BLaER1 (cell line): ENCODE measurements at regions not wholly inside any gene's neighbourhood (a gene's known extent, or its start where the extent isn't known, plus 50 kb on each side); places are given as distances from the start of the nearest gene placed in this dataset.

Experiments used
- H3K27ac ChIP-seq: shearing (Covaris generic); formaldehyde crosslinking; 2 replicates; pipeline ENCODE4 v1.8.1; 2022
- H3K27me3 ChIP-seq: shearing (Covaris generic); formaldehyde crosslinking; 2 replicates; pipeline ENCODE4 v1.8.1; 2022
- H3K36me3 ChIP-seq: shearing (Covaris generic); formaldehyde crosslinking; 2 replicates; pipeline ENCODE4 v1.8.1; 2022
- H3K4me1 ChIP-seq: shearing (Covaris generic); formaldehyde crosslinking; 2 replicates; pipeline ENCODE4 v1.8.1; 2022
- H3K4me2 ChIP-seq: shearing (Covaris generic); formaldehyde crosslinking; 2 replicates; pipeline ENCODE4 v1.8.1; 2022
- H3K4me3 ChIP-seq: shearing (Covaris generic); formaldehyde crosslinking; 2 replicates; pipeline ENCODE4 v1.8.1; 2022
- H3K9ac ChIP-seq: shearing (Covaris generic); formaldehyde crosslinking; 2 replicates; pipeline ENCODE4 v1.8.1; 2022
- H3K9me3 ChIP-seq: shearing (Covaris generic); formaldehyde crosslinking; 2 replicates; pipeline ENCODE4 v1.8.1; 2022
- H4K20me1 ChIP-seq: shearing (Covaris generic); formaldehyde crosslinking; 2 replicates; pipeline ENCODE4 v1.8.1; 2022
- Cebpa-rat ChIP-seq: shearing (Covaris generic); IDR thresholded peaks from 2 replicates; pipeline ENCODE4 v1.8.1; 2022

GRCh38 chr3:115251509-115251908 is 104.4 kb upstream of the ZBTB20 start:
- TF ChIP-seq Cebpa-rat: no peak
- Histone ChIP-seq H3K27ac (no peak overlapping the region), H3K4me2 (no peak overlapping the region)

GRCh38 chr3:115252679-115253078 is 105.6 kb upstream of the ZBTB20 start:
- no peak for TF ChIP-seq Cebpa-rat
- Histone ChIP-seq H3K9ac (no peak overlapping the region), H4K20me1 (no peaks in the 10 kb centered on the region), H3K27me3 (no peaks in the 10 kb centered on the region), H3K4me1 (peaks cover 16% of the 10 kb centered on the region), H3K9me3 (peaks cover 13% of the 10 kb centered on the region), H3K4me2 (no peak overlapping the region), H3K4me3 (no peak overlapping the region), H3K36me3 (no peaks in the 10 kb centered on the region), H3K27ac (no peak overlapping the region)

More at GRCh38 chr3:115251509-115251908, 104.4 kb upstream of the ZBTB20 start:
- H3K4me3 ChIP-seq: no peak overlapping the region
- no peaks in the 10 kb centered on the region for H4K20me1 ChIP-seq
- no peaks in the 10 kb centered on the region for H3K36me3 ChIP-seq
- H3K27me3 ChIP-seq: no peaks in the 10 kb centered on the region
- H3K9me3 ChIP-seq: peaks cover 9% of the 10 kb centered on the region
- peaks cover 16% of the 10 kb centered on the region for H3K4me1 ChIP-seq
- H3K9ac ChIP-seq: no peak overlapping the region

GRCh38 chr3:115254492-115255196 is 107.6 kb upstream of the ZBTB20 start:
- TF ChIP-seq Cebpa-rat: no peak

GRCh38 chr3:115255197-115255585 is 108.1 kb upstream of the ZBTB20 start:
- no peaks in the 10 kb centered on the region for H3K27me3 ChIP-seq
- peak overlapping the region; percentile 69 for H3K27ac ChIP-seq
- H3K4me3 ChIP-seq: peak overlapping the region; percentile 67
- H4K20me1 ChIP-seq: no peaks in the 10 kb centered on the region
- no peak overlapping the region for H3K9ac ChIP-seq
- H3K36me3 ChIP-seq: no peaks in the 10 kb centered on the region
- H3K9me3 ChIP-seq: peaks cover 13% of the 10 kb centered on the region
- H3K4me2 ChIP-seq: peak overlapping the region; percentile 88
- peaks cover 22% of the 10 kb centered on the region for H3K4me1 ChIP-seq
- no peak for TF ChIP-seq Cebpa-rat

More at GRCh38 chr3:115254492-115255196, 107.6 kb upstream of the ZBTB20 start:
- H3K9ac ChIP-seq: peak overlapping the region; percentile 69
- peaks cover 22% of the 10 kb centered on the region for H3K4me1 ChIP-seq
- peaks cover 13% of the 10 kb centered on the region for H3K9me3 ChIP-seq
- peak overlapping the region; percentile 67 for H3K4me3 ChIP-seq
- H3K4me2 ChIP-seq: peak overlapping the region; percentile 88
- H3K36me3 ChIP-seq: no peaks in the 10 kb centered on the region
- peak overlapping the region; percentile 69 for H3K27ac ChIP-seq
- no peaks in the 10 kb centered on the region for H4K20me1 ChIP-seq
- H3K27me3 ChIP-seq: no peaks in the 10 kb centered on the region

GRCh38 chr3:115270849-115271248 is 123.8 kb upstream of the ZBTB20 start:
- Histone ChIP-seq H3K4me2 (no peak overlapping the region), H3K9ac (no peak overlapping the region), H3K9me3 (no peaks in the 10 kb centered on the region), H3K27me3 (no peaks in the 10 kb centered on the region), H4K20me1 (no peaks in the 10 kb centered on the region), H3K4me3 (no peak overlapping the region), H3K4me1 (no peaks in the 10 kb centered on the region), H3K36me3 (no peaks in the 10 kb centered on the region), H3K27ac (no peak overlapping the region)
- TF ChIP-seq Cebpa-rat: no peak

- no peak for TF ChIP-seq Cebpa-rat
- Histone ChIP-seq H3K4me2 (no peak overlapping the region), H3K27me3 (no peaks in the 10 kb centered on the region), H3K9ac (no peak overlapping the region), H3K4me1 (no peaks in the 10 kb centered on the region), H3K27ac (no peak overlapping the region), H3K36me3 (no peaks in the 10 kb centered on the region), H3K4me3 (no peak overlapping the region), H4K20me1 (no peaks in the 10 kb centered on the region), H3K9me3 (no peaks in the 10 kb centered on the region)
Measured at GRCh38 chr3:115272036-115272824, 125.1 kb upstream of the ZBTB20 start.

- Histone ChIP-seq H3K36me3 (no peaks in the 10 kb centered on the region), H3K4me1 (0 out of 2 replicates have a peak, but pooled peaks cover 1% of the 10 kb centered on the region), H3K27me3 (no peaks in the 10 kb centered on the region), H3K9ac (no peak overlapping the region), H3K4me2 (no peak overlapping the region), H3K27ac (no peak overlapping the region), H4K20me1 (no peaks in the 10 kb centered on the region), H3K9me3 (no peaks in the 10 kb centered on the region), H3K4me3 (no peak overlapping the region)
- TF ChIP-seq Cebpa-rat: no peak
Measured at GRCh38 chr3:115275896-115276295, 128.8 kb upstream of the ZBTB20 start.

- Histone ChIP-seq H3K36me3 (no peaks in the 10 kb centered on the region), H3K4me3 (no peak overlapping the region), H3K9ac (no peak overlapping the region), H3K27ac (no peak overlapping the region), H3K9me3 (no peaks in the 10 kb centered on the region), H3K4me2 (no peak overlapping the region), H3K27me3 (no peaks in the 10 kb centered on the region), H3K4me1 (0 out of 2 replicates have a peak, but pooled peaks cover 4% of the 10 kb centered on the region), H4K20me1 (no peaks in the 10 kb centered on the region)
- TF ChIP-seq Cebpa-rat: no peak
Measured at GRCh38 chr3:115279939-115280338, 132.9 kb upstream of the ZBTB20 start.

- Histone ChIP-seq H3K4me2 (no peak overlapping the region), H3K27ac (no peak overlapping the region), H3K9me3 (no peaks in the 10 kb centered on the region), H4K20me1 (no peaks in the 10 kb centered on the region), H3K4me3 (no peak overlapping the region), H3K4me1 (0 out of 2 replicates have a peak, but pooled peaks cover 4% of the 10 kb centered on the region), H3K9ac (no peak overlapping the region), H3K27me3 (no peaks in the 10 kb centered on the region), H3K36me3 (no peaks in the 10 kb centered on the region)
- no peak for TF ChIP-seq Cebpa-rat
Measured at GRCh38 chr3:115280506-115280905, 133.4 kb upstream of the ZBTB20 start.
